ENCODE measurements at regions not wholly inside any gene's neighbourhood (a gene's known extent, or its start where the extent isn't known, plus 50 kb on each side); places are given as distances from the start of the nearest gene placed in this dataset.
A peak's percentile ranks its signal among the peaks of the same experiment; 100 is the strongest.

DNA sequence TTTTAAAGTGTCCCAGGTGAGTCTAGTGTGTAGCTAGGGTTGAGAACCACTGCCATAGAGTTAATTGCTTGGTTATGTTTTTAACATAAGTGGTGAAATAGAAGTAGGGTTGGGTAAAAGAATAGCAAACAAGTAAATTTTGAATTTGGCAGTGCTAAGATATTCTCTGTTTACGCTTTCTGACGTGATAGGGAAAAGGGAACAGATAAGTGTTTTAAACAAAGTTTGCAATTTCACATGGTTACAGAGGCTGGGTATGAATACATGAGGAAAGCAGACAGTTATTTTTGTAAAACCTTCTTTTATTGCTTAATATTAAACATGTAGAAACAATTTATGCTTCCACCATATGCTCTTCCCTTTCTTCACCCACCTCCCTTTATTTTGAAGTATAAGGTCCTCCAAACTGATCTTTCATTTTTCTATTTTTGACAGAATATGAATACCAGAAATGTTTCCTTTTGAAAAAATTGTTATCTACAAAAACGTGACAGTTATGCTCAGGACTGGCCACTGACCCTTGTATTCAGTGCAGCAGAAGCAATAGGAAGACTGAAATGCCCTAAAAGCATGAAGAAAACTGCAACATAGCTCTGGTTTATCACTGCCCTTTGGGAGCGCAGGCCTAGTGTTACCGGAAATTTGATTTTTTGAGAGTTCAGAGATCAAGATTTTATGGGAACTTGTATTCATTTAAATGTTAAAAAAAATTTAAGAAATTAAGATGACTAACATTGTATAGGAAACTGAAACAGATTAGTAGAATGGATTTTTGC, 214.4 kb upstream of the ARSJ start:
- peak overlapping the region; percentile 34 for H3K4me2 ChIP-seq
- 67% methylated on average over 5 of the region's 5 CpGs for WGBS (ENCODE audit: low lambda C conversion rate, missing lambda C conversion rate)
- no peak overlapping the region for H3K4me3 ChIP-seq
- H4K20me1 ChIP-seq (ENCODE audit: insufficient read depth, poor library complexity, severe bottlenecking) = no peaks in the 10 kb centered on the region
- no peaks in the 10 kb centered on the region for H3K36me3 ChIP-seq (replicated peaks; ENCODE audit: insufficient read depth, low read depth)
- H3K4me1 ChIP-seq (ENCODE audit: insufficient read depth) = no peaks in the 10 kb centered on the region
- peak overlapping the region; percentile 16 for H2AFZ ChIP-seq
- H3K27me3 ChIP-seq = no peaks in the 10 kb centered on the region
- H3K79me2 ChIP-seq = no peaks in the 10 kb centered on the region
- TF ChIP-seq, protein P1, sequence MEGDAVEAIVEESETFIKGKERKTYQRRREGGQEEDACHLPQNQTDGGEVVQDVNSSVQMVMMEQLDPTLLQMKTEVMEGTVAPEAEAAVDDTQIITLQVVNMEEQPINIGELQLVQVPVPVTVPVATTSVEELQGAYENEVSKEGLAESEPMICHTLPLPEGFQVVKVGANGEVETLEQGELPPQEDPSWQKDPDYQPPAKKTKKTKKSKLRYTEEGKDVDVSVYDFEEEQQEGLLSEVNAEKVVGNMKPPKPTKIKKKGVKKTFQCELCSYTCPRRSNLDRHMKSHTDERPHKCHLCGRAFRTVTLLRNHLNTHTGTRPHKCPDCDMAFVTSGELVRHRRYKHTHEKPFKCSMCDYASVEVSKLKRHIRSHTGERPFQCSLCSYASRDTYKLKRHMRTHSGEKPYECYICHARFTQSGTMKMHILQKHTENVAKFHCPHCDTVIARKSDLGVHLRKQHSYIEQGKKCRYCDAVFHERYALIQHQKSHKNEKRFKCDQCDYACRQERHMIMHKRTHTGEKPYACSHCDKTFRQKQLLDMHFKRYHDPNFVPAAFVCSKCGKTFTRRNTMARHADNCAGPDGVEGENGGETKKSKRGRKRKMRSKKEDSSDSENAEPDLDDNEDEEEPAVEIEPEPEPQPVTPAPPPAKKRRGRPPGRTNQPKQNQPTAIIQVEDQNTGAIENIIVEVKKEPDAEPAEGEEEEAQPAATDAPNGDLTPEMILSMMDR (IDR thresholded peaks at IDR 0.05; ENCODE audit: poor library complexity) = no peak
- TF ChIP-seq EZH2phosphoT487 (IDR thresholded peaks at IDR 0.05; ENCODE audit: low read depth, severe bottlenecking, unreplicated experiment) = no peak
- no peak for TF ChIP-seq EZH2 (IDR thresholded peaks at IDR 0.05; ENCODE audit: borderline replicate concordance)
- no peaks in the 10 kb centered on the region for H3K9me2 ChIP-seq (replicated peaks; ENCODE audit: insufficient read depth)
- DNase-seq (ENCODE audit: low spot score) = no peak
- H3K27ac ChIP-seq = no peak overlapping the region
- H3K9me3 ChIP-seq (ENCODE audit: low read depth) = no peaks in the 10 kb centered on the region

DNA sequence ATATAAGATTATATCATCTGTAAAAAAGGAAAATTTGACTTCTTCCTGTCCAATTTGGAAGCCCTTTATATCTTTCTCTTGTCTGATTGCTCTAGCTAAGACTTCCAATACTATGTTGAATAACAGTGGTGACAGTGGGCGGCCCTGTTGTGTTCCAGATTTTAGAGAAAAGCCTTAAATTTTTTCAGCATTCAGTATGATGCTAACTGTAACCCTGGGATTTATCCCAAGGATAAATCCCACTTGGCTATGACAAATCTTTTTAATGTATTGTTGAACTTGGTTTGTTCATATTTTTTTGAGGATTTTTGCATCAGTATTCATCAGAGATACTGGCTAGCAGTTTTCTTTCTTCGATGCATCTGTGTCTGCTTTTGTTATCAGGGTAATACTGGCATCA, 217.2 kb upstream of the ARSJ start:
- Histone ChIP-seq H2AFZ (no peak overlapping the region), H3K4me3 (no peak overlapping the region), H3K9me2 (replicated peaks; ENCODE audit: insufficient read depth) (no peaks in the 10 kb centered on the region), H3K4me2 (no peak overlapping the region), H3K27ac (no peak overlapping the region), H3K4me1 (ENCODE audit: insufficient read depth) (no peaks in the 10 kb centered on the region), H3K27me3 (no peaks in the 10 kb centered on the region), H3K9me3 (ENCODE audit: low read depth) (no peaks in the 10 kb centered on the region), H3K36me3 (replicated peaks; ENCODE audit: insufficient read depth, low read depth) (no peaks in the 10 kb centered on the region), H3K79me2 (no peaks in the 10 kb centered on the region), H4K20me1 (ENCODE audit: insufficient read depth, poor library complexity, severe bottlenecking) (no peaks in the 10 kb centered on the region)
- DNase-seq (ENCODE audit: low spot score) = no peak
- WGBS (ENCODE audit: low lambda C conversion rate, missing lambda C conversion rate) = 93% methylated on average over 2 of the region's 2 CpGs
- TF ChIP-seq EZH2 (IDR thresholded peaks at IDR 0.05; ENCODE audit: borderline replicate concordance) = no peak
- TF ChIP-seq, protein P1 (IDR thresholded peaks at IDR 0.05; ENCODE audit: poor library complexity) = no peak
- TF ChIP-seq EZH2phosphoT487 (IDR thresholded peaks at IDR 0.05; ENCODE audit: low read depth, severe bottlenecking, unreplicated experiment) = no peak

DNA sequence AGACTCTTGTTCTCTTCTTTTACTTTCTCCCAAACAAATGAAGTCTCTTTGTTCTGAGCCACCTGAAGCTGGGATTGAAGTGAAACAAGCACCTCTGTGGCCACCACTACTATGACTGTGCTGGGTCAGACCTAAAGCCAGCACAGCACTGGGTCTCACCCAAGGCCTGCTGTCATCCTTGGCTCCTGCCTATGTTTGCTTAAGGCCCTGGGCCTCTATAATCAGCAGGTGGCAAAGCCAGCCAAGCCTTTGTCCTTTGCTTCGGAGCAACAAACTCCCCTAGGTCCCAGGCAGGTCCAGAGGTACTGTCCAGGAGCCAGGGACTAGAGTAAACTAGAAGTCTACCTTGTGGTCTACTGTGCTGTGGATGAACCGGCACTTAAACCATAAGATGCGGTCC, 220.6 kb upstream of the ARSJ start:
- WGBS (ENCODE audit: low lambda C conversion rate, missing lambda C conversion rate) = 91% methylated on average over 3 of the region's 3 CpGs
- no peaks in the 10 kb centered on the region for H3K36me3 ChIP-seq (replicated peaks; ENCODE audit: insufficient read depth, low read depth)
- H4K20me1 ChIP-seq (ENCODE audit: insufficient read depth, poor library complexity, severe bottlenecking) = no peaks in the 10 kb centered on the region
- no peaks in the 10 kb centered on the region for H3K79me2 ChIP-seq
- no peak overlapping the region for H3K27ac ChIP-seq
- H3K9me3 ChIP-seq (ENCODE audit: low read depth) = no peaks in the 10 kb centered on the region
- TF ChIP-seq, protein P1 (IDR thresholded peaks at IDR 0.05; ENCODE audit: poor library complexity) = no peak
- TF ChIP-seq EZH2phosphoT487 (IDR thresholded peaks at IDR 0.05; ENCODE audit: low read depth, severe bottlenecking, unreplicated experiment) (no peak), EZH2 (IDR thresholded peaks at IDR 0.05; ENCODE audit: borderline replicate concordance) (no peak)
- H2AFZ ChIP-seq = no peak overlapping the region
- no peak overlapping the region for H3K4me2 ChIP-seq
- no peaks in the 10 kb centered on the region for H3K9me2 ChIP-seq (replicated peaks; ENCODE audit: insufficient read depth)
- DNase-seq (ENCODE audit: low spot score) = no peak
- no peaks in the 10 kb centered on the region for H3K4me1 ChIP-seq (ENCODE audit: insufficient read depth)
- H3K27me3 ChIP-seq = no peaks in the 10 kb centered on the region
- no peak overlapping the region for H3K4me3 ChIP-seq

Data from hepatocyte (in vitro differentiated cells).